ENCODE measurements at regions not wholly inside any gene's neighbourhood (a gene's known extent, or its start where the extent isn't known, plus 50 kb on each side); places are given as distances from the start of the nearest gene placed in this dataset.
A peak's percentile ranks its signal among the peaks of the same experiment; 100 is the strongest.

GRCh38 chr1:168454211-168454815 is 89.5 kb downstream of the XCL2 start:
- no peak for DNase-seq

GRCh38 chr1:168453056-168453455 is 90.7 kb downstream of the XCL2 start:
- DNase-seq: no peak

GRCh38 chr1:168452329-168452728 is 91.5 kb downstream of the XCL2 start:
- no peak for DNase-seq

GRCh38 chr1:168447871-168448270 is 95.9 kb downstream of the XCL2 start:
- no peak for DNase-seq

GRCh38 chr1:168446081-168446480 is 97.7 kb downstream of the XCL2 start:
- no peak for DNase-seq

- DNase-seq: no peak
Measured at GRCh38 chr1:168443899-168444298, 99.9 kb downstream of the XCL2 start.

GRCh38 chr1:168443356-168443755 is 100.4 kb downstream of the XCL2 start:
- DNase-seq: no peak

- DNase-seq: no peak
Measured at GRCh38 chr1:168442931-168443330, 100.9 kb downstream of the XCL2 start.

GRCh38 chr1:168441745-168442144 is 102.1 kb downstream of the XCL2 start:
- no peak for DNase-seq

GRCh38 chr1:168439456-168440375 is 104.1 kb downstream of the XCL2 start:
- peak; percentile 2 to 39 for DNase-seq

GRCh38 chr1:168438626-168439025 is 105.2 kb downstream of the XCL2 start:
- no peak for DNase-seq

- DNase-seq: no peak
Measured at GRCh38 chr1:168437821-168438220, 106.0 kb downstream of the XCL2 start.

- no peak for DNase-seq
Measured at GRCh38 chr1:168435439-168435838, 108.4 kb downstream of the XCL2 start.

GRCh38 chr1:168433238-168433637 is 110.6 kb downstream of the XCL2 start:
- no peak for DNase-seq

GRCh38 chr1:168431882-168432281 is 111.9 kb downstream of the XCL2 start:
- DNase-seq: no peak

GRCh38 chr1:168430321-168430720 is 113.5 kb downstream of the XCL2 start:
- DNase-seq: no peak

GRCh38 chr1:168428063-168428731 is 115.6 kb downstream of the XCL2 start:
- DNase-seq: no peak

GRCh38 chr1:168427051-168427450 is 116.7 kb downstream of the XCL2 start:
- DNase-seq: no peak

GRCh38 chr1:168424281-168424680 is 119.5 kb downstream of the XCL2 start:
- DNase-seq: no peak

- no peak for DNase-seq
Measured at GRCh38 chr1:168422203-168422847, 121.5 kb downstream of the XCL2 start.

- DNase-seq: no peak
Measured at GRCh38 chr1:168421399-168422004, 122.3 kb downstream of the XCL2 start.

GRCh38 chr1:168420177-168420576 is 123.6 kb downstream of the XCL2 start:
- DNase-seq: no peak

- no peak for DNase-seq
Measured at GRCh38 chr1:168419736-168420135, 124.1 kb downstream of the XCL2 start.
